Cardiac muscle cell (in vitro differentiated cells and primary cell): ENCODE measurements at regions not wholly inside any gene's neighbourhood (a gene's known extent, or its start where the extent isn't known, plus 50 kb on each side); places are given as distances from the start of the nearest gene placed in this dataset.

Experiments used
- DNase-seq, 2 donors: peaks; one replicate each; pipeline versions ENCODE4 v3.0.0 to v3.0.0-alpha.2; 2010 to 2017; ENCODE audit warnings: low read depth in 1 of 2, low spot score in 1 of 2
- H3K27ac ChIP-seq: fragments of 200-600 bp; sonication (generic); 2 replicates; pipeline ENCODE4 v1.5.1; 2016
- H3K27me3 ChIP-seq: fragments of 200-600 bp; sonication (generic); 2 replicates; pipeline ENCODE4 v1.6.0; 2016; ENCODE audit warnings: control low read depth
- H3K36me3 ChIP-seq: fragments of 200-600 bp; sonication (generic); 2 replicates; pipeline ENCODE4 v1.5.1; 2016; ENCODE audit warnings: control low read depth
- H3K4me1 ChIP-seq: fragments of 200-600 bp; sonication (generic); 2 replicates; pipeline ENCODE4 v1.8.1; 2017; ENCODE audit warnings: low read depth, mild to moderate bottlenecking, mixed run types
- H3K4me3 ChIP-seq: fragments of 200-600 bp; sonication (generic); 2 replicates; pipeline ENCODE4 v1.5.1; 2016; ENCODE audit warnings: mild to moderate bottlenecking
- H3K9me3 ChIP-seq: fragments of 200-600 bp; sonication (generic); 2 replicates; pipeline ENCODE4 v1.5.1; 2017; ENCODE audit warnings: low read depth, mild to moderate bottlenecking, control low read depth
- TF ChIP-seq, protein P1 (sequence below): IDR thresholded peaks from 2 replicates; pipeline ENCODE4 v1.5.1; 2012; ENCODE audit warnings: low read depth, mild to moderate bottlenecking, low read length

DNA sequence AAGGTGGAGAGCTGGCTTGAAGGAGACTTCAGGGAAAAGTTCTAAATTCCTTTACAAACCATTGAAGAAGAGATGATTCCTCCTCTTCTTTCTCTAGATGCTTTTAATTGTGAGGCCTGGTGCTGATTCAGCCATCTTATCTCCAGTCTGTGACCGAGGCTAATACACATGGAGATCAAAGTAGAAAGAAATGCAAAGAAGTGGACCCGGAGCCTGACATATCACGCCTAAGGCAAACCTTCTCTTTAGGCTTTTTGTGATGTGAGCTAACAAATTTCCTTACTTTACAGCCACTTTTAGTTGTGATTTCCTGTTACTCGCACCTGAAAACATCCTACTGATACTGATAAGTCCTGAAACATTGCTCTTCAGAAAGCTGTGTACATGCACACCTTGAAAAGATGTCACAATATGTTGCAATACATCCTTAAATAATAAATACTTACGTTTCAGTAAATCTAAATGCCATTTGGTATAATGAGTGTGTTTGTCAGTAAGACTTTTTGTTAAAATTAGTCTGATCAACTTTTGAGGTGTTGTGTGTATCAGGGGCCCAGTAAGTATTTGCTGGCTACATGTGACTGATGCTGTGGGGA, 192.4 kb downstream of the BAMBI start:
- Histone ChIP-seq H3K36me3 (no peaks in the 10 kb centered on the region), H3K4me3 (no peak overlapping the region), H3K4me1 (peaks cover 18% of the 10 kb centered on the region), H3K9me3 (no peaks in the 10 kb centered on the region), H3K27me3 (no peaks in the 10 kb centered on the region), H3K27ac (no peak overlapping the region)
- no peak for DNase-seq
- TF ChIP-seq, protein P1, sequence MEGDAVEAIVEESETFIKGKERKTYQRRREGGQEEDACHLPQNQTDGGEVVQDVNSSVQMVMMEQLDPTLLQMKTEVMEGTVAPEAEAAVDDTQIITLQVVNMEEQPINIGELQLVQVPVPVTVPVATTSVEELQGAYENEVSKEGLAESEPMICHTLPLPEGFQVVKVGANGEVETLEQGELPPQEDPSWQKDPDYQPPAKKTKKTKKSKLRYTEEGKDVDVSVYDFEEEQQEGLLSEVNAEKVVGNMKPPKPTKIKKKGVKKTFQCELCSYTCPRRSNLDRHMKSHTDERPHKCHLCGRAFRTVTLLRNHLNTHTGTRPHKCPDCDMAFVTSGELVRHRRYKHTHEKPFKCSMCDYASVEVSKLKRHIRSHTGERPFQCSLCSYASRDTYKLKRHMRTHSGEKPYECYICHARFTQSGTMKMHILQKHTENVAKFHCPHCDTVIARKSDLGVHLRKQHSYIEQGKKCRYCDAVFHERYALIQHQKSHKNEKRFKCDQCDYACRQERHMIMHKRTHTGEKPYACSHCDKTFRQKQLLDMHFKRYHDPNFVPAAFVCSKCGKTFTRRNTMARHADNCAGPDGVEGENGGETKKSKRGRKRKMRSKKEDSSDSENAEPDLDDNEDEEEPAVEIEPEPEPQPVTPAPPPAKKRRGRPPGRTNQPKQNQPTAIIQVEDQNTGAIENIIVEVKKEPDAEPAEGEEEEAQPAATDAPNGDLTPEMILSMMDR, result no peak

DNA sequence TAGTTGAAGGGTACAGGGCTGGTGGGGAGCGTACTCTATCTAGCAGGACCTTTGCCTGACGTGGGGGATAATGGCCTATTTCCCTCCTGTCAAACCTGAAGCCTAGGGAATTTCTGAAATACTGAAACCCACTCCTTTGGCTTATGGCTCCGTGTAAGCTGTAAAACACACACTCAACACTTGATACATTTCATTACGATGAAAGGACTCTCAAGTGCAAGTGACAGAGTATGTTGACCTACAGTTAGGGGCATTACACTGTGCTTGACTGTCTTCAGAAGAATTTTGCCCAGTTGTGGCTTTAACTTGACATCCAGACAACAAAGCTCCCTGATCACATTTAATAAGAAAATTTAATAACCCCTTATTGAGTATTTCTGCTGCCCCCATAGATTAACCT, 194.3 kb downstream of the BAMBI start:
- Histone ChIP-seq H3K4me3 (no peak overlapping the region), H3K27ac (peak overlapping the region; percentile 49), H3K36me3 (no peaks in the 10 kb centered on the region), H3K9me3 (no peaks in the 10 kb centered on the region), H3K4me1 (peaks cover 18% of the 10 kb centered on the region), H3K27me3 (no peaks in the 10 kb centered on the region)
- TF ChIP-seq, protein P1, result no peak
- DNase-seq, result peak in 1 of 2 donors; percentile 49

DNA sequence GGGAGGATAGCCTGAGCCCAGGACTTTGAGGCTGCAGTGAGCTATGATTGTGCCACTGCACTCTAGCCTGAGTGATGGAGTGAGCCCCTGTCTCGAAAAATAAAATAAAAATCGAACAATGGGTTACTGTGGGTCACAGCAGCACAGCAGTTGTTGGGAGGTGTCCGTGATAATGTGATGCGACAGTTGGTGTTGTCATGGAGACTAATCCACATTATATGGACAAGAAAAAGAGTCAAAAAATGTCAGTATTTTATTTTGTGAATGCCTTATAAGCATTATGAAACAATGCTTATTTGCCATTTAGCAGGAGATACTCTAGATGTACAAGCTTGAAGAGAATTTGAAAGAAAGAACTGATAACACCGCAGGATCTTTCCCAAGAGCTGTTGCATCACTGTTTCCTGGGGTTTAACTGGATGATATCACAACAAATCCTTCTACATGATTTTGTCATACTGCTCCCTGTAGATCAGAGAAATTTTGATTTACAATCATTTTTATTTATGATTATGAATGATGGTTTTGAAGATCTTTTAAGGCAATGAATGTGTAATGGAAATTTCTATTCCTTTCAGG, 195.4 kb downstream of the BAMBI start:
- H3K4me1 ChIP-seq, result peaks cover 19% of the 10 kb centered on the region
- no peaks in the 10 kb centered on the region for H3K9me3 ChIP-seq
- no peaks in the 10 kb centered on the region for H3K27me3 ChIP-seq
- no peak overlapping the region for H3K4me3 ChIP-seq
- TF ChIP-seq, protein P1, result no peak
- DNase-seq, result peak in 1 of 2 donors; percentile 91
- H3K36me3 ChIP-seq, result no peaks in the 10 kb centered on the region
- H3K27ac ChIP-seq, result no peak overlapping the region

DNA sequence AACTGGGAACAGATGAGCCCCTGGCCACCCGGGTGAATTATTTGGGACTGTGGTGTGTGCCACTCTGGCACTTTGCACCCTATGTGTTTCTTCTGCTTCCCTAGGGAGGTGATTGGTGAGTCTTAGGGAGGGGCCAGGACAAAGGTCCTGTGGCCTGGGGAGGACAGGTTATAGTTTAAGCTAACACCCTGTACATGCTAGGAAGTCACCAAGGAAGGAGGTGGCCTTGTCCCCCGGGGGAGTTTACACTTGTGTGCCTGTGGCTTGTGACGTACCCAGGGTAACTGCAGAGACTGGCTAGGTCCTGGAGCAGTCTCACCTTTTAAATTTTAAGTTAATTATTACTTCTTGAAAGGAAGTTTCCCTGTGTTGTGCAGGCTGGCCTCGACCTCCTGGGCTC, 196.2 kb downstream of the BAMBI start:
- TF ChIP-seq, protein P1, result no peak
- Histone ChIP-seq H3K27ac (no peak overlapping the region), H3K36me3 (no peaks in the 10 kb centered on the region), H3K4me3 (no peak overlapping the region), H3K4me1 (peaks cover 28% of the 10 kb centered on the region), H3K9me3 (no peaks in the 10 kb centered on the region), H3K27me3 (no peaks in the 10 kb centered on the region)
- no peak for DNase-seq

DNA sequence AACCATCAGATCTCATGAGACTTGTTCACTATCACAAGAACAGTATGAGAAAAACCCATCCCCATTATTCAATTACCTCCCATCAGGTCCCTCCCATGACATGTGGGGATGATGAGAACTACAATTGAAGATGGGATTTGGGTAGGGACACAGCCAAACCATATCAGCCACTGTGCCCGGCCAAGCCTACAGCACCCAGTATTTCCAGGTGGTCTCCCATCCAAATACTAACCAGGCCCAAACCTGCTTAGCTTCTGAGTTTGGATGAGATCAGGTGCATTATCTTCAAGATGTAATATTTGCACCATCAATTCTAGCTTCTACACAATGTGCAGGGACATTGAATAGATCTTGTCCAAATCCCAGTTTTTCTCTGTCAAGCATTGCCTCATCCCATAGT, 196.9 kb downstream of the BAMBI start:
- H3K4me1 ChIP-seq, result peaks cover 27% of the 10 kb centered on the region
- no peak for DNase-seq
- H3K27ac ChIP-seq, result no peak overlapping the region
- no peaks in the 10 kb centered on the region for H3K9me3 ChIP-seq
- H3K27me3 ChIP-seq, result no peaks in the 10 kb centered on the region
- H3K36me3 ChIP-seq, result no peaks in the 10 kb centered on the region
- TF ChIP-seq, protein P1, result no peak
- no peak overlapping the region for H3K4me3 ChIP-seq
